Activated CD4-positive, alpha-beta T cell treated with anti-CD3 and anti-CD28 coated beads, Interleukin-2, amount 10 ng/mL, durations not matched to agents 24 days and 14 days (primary cell): ENCODE measurements at regions not wholly inside any gene's neighbourhood (a gene's known extent, or its start where the extent isn't known, plus 50 kb on each side); places are given as distances from the start of the nearest gene placed in this dataset.
A peak's percentile ranks its signal among the peaks of the same experiment; 100 is the strongest.

Experiments
- DNase-seq: peaks from one replicate; pipeline ENCODE4 v3.0.0; 2022
- H3K27ac Mint-ChIP-seq: one replicate; pipeline ENCODE4 v1.8.0; 2022; ENCODE audit warnings: mild to moderate bottlenecking, mixed read lengths
- H3K27me3 Mint-ChIP-seq: one replicate; pipeline ENCODE4 v1.8.0; 2022; ENCODE audit warnings: mixed read lengths
- H3K36me3 Mint-ChIP-seq: one replicate; pipeline ENCODE4 v1.8.0; 2022; ENCODE audit warnings: low read depth, mild to moderate bottlenecking, mixed read lengths
- H3K4me1 Mint-ChIP-seq: one replicate; pipeline ENCODE4 v1.8.0; 2021; ENCODE audit warnings: mixed read lengths
- H3K4me3 Mint-ChIP-seq: one replicate; pipeline ENCODE4 v1.8.0; 2022; ENCODE audit warnings: mild to moderate bottlenecking, moderate library complexity, mixed read lengths
- H3K9me3 Mint-ChIP-seq: one replicate; pipeline ENCODE4 v1.8.0; 2021; ENCODE audit warnings: mixed read lengths
- intact Hi-C: fragments of 100-400 bp; cut with micrococcal nuclease; formaldehyde crosslinking; loops from one replicate; pipeline ENCODE4 v1.15.1; 2023

DNA sequence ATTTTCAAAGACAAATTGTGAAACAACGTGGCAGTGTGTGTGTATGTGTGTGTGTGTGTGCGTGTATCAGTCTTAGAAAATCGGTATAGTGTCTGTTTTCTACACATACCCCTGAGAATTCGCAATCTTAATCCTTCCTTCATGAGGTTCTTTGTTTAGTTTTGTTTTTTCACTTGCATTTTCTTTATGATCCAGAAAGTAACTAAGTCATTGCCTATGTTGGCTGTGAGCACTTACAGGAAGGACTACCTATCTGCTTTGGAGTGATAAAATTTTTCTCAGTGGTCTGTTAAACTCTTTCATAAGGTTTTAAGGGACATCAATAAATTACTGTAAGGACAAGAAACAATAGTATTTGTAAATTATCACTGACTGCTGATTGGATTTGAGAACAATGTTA, 1587.1 kb downstream of the PCDH9 start:
- H3K4me3 Mint-ChIP-seq, result no peak overlapping the region
- DNase-seq, result no peak
- intact Hi-C loops, result no loop called here
- no peaks in the 10 kb centered on the region for H3K27me3 Mint-ChIP-seq
- H3K4me1 Mint-ChIP-seq, result no peaks in the 10 kb centered on the region
- H3K9me3 Mint-ChIP-seq, result no peaks in the 10 kb centered on the region
- no peaks in the 10 kb centered on the region for H3K36me3 Mint-ChIP-seq
- no peak overlapping the region for H3K27ac Mint-ChIP-seq

DNA sequence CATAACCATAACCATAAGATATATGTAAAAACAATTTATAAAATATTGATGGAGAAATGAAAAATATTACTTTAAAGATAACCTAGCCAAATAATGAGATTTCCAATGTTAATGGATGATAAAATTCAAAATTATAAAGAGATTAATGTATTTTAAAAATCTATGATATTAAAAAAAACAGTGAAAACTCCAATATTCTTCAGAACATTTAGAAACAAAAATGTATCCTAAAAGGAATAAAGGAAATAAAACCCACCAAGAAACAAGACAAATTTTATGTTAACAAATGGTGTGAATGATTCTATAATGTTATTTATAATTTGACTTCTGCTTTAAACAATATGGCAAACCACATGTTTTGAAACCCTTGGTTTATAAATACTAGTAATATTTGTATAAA, 1587.8 kb downstream of the PCDH9 start:
- Mint-ChIP-seq H3K4me3 (no peak overlapping the region), H3K27ac (no peak overlapping the region), H3K27me3 (no peaks in the 10 kb centered on the region), H3K36me3 (no peaks in the 10 kb centered on the region), H3K9me3 (no peaks in the 10 kb centered on the region), H3K4me1 (no peaks in the 10 kb centered on the region)
- DNase-seq, result no peak
- intact Hi-C loops, result no loop called here

DNA sequence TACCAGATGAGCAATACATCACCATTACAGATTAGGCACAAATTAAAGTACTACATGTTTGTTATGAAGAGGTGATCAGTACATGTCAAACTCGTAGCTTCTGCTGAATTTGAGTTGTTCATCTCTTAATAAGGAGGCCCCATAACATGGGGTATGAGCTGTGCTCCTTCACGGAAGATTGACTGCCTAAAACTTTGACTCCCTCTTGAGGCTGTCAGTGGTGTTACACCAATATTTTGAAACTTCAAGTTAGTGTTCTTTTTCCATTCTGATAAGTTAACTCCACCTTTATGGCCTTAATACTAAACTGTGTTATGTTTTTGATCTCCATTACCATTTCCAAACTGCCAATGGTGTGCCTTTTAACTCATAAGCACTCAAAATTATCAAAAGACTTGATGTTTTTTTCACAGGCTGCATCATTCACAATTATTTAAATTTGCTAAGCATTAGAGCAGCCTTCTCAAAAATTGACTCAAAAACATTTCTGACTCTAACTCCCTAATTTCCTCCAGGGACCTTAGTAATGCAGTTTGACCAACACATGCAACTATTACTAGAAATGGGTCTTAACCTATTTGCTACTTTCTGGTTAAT, 1591.5 kb downstream of the PCDH9 start:
- Mint-ChIP-seq H3K36me3 (no peaks in the 10 kb centered on the region), H3K27me3 (no peaks in the 10 kb centered on the region), H3K27ac (no peak overlapping the region), H3K4me1 (no peaks in the 10 kb centered on the region), H3K9me3 (no peaks in the 10 kb centered on the region), H3K4me3 (no peak overlapping the region)
- intact Hi-C loops, result no loop called here
- peak; percentile 53 for DNase-seq

DNA sequence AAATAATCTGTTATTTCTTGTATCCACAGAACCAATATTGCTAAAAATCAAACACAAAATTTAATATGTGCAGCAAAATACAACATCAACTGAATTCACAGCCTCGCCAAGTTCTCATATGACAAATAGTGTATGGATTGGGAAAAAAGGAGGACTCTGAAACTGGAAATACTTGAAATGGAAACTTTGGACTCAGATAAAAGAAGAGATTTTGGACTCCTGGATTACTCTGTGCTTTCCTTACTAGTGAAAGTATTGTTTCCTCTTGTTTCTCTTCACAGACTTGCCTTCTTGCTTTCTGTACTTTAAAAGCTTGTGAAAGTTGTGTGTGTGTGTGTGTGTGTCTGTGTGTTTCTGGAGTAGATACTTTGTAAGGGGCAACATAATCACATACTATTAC, 1596.3 kb downstream of the PCDH9 start:
- no peak for DNase-seq
- H3K27ac Mint-ChIP-seq, result no peak overlapping the region
- intact Hi-C loops, result no loop called here
- H3K4me3 Mint-ChIP-seq, result no peak overlapping the region
- H3K27me3 Mint-ChIP-seq, result no peaks in the 10 kb centered on the region
- no peaks in the 10 kb centered on the region for H3K36me3 Mint-ChIP-seq
- no peaks in the 10 kb centered on the region for H3K9me3 Mint-ChIP-seq
- no peaks in the 10 kb centered on the region for H3K4me1 Mint-ChIP-seq

DNA sequence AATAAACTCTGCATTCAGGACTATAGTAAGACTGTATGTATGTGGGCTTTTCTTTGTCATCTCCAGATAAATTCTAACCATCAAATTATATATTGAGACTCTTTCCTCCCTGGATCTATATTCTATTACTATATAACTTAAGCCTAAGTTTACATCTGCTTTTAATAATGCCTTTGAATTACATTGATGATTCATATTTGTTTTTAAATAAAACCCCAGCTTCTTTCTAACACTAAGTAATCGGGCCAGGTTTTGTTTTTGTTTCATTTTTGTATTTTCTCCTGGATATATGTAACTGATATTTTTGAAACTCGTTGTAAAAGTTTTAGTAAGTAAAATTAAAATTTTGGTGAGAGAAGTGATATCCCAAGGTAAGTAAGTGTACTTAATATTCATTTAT, 1599.1 kb downstream of the PCDH9 start:
- H3K36me3 Mint-ChIP-seq, result no peaks in the 10 kb centered on the region
- no peak overlapping the region for H3K27ac Mint-ChIP-seq
- H3K4me3 Mint-ChIP-seq, result no peak overlapping the region
- H3K27me3 Mint-ChIP-seq, result no peaks in the 10 kb centered on the region
- DNase-seq, result no peak
- H3K9me3 Mint-ChIP-seq, result no peaks in the 10 kb centered on the region
- no peaks in the 10 kb centered on the region for H3K4me1 Mint-ChIP-seq
- intact Hi-C loops, result no loop called here

DNA sequence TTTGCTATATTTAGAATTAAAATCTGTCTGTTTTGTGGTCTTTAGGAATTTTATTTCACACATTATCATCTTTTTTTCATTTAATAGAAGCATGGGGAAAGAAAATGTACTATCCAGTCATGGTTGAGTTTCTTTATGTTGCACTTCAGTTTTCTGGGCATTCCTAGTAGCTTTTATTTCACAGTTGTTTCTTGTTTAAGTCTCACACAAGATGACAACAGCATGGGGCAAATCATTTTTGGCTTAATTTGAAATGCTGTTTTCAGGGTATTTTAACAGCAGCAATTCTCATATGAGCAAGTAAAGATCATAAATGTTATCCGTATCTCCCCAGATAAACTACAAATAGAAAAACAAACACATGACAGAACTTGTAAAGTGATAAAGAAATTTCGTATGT, 1600.2 kb downstream of the PCDH9 start:
- Mint-ChIP-seq H3K36me3 (no peaks in the 10 kb centered on the region), H3K4me1 (no peaks in the 10 kb centered on the region), H3K27ac (no peak overlapping the region), H3K27me3 (no peaks in the 10 kb centered on the region), H3K9me3 (no peaks in the 10 kb centered on the region), H3K4me3 (no peak overlapping the region)
- intact Hi-C loops, result no loop called here
- DNase-seq, result no peak

DNA sequence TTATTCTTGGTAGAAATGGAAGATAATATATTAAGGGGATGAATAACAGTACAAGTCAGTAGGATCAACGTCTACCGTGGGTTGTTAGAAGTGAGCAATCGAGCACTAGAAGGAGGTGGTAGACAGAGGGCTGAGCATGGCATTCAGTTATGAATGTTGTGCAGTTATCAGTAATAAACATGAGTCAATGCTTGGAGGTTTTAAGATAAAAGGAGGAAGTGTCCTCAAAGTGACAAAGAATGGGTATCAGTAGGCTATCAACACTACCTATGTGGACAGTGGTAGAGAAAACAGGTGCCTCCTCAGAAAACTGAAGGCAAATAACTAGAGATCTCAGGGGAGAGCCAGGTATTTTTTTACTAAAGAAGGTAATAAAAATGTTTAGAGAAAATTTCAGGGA, 1607.0 kb downstream of the PCDH9 start:
- intact Hi-C loops, result no loop called here
- Mint-ChIP-seq H3K27me3 (no peaks in the 10 kb centered on the region), H3K9me3 (no peaks in the 10 kb centered on the region), H3K36me3 (no peaks in the 10 kb centered on the region), H3K4me1 (no peaks in the 10 kb centered on the region), H3K4me3 (no peak overlapping the region), H3K27ac (no peak overlapping the region)
- DNase-seq, result no peak

DNA sequence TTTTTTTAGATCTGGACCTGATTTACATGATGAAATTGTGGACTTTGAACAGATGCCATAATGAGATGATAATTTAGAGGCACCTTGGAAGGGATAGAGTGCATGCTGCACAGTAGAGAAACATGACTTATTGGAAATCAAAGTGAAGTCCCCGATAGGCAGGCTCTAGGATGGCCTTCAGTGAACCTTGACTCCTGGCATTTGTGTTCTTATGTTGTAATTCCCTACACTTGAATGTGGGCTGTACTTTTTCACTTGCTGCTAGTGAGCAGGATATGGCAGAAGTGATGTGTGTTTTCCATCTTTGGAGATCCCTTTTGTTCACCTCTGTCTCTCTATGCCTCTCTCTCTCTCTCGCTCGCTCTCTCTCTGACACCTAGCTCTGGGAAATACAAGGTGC, 1614.6 kb downstream of the PCDH9 start:
- H3K27me3 Mint-ChIP-seq, result no peaks in the 10 kb centered on the region
- no peaks in the 10 kb centered on the region for H3K4me1 Mint-ChIP-seq
- DNase-seq, result no peak
- H3K4me3 Mint-ChIP-seq, result no peak overlapping the region
- no peaks in the 10 kb centered on the region for H3K36me3 Mint-ChIP-seq
- intact Hi-C loops, result no loop called here
- H3K9me3 Mint-ChIP-seq, result no peaks in the 10 kb centered on the region
- no peak overlapping the region for H3K27ac Mint-ChIP-seq

DNA sequence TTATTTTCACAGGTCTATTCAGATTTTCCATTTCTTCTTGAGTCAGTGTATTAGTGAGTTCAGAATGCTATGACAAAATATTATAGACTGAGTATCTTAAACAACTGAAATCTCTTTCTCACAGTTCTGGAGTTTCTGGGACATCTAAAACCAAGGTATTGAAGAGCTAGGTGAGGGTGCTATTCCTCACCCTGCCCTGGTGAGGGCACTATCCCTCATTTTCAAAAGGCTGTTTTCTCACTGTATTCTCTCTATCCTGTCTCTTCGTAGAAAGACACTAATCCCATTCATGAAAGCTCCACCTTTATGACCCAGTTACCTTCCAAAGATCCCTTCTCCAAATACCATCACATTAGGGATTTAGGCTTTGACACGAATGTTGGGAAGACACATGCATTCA, 1617.1 kb downstream of the PCDH9 start:
- H3K27me3 Mint-ChIP-seq, result no peaks in the 10 kb centered on the region
- DNase-seq, result no peak
- no peak overlapping the region for H3K27ac Mint-ChIP-seq
- H3K36me3 Mint-ChIP-seq, result no peaks in the 10 kb centered on the region
- no peak overlapping the region for H3K4me3 Mint-ChIP-seq
- no peaks in the 10 kb centered on the region for H3K9me3 Mint-ChIP-seq
- intact Hi-C loops, result no loop called here
- no peaks in the 10 kb centered on the region for H3K4me1 Mint-ChIP-seq

DNA sequence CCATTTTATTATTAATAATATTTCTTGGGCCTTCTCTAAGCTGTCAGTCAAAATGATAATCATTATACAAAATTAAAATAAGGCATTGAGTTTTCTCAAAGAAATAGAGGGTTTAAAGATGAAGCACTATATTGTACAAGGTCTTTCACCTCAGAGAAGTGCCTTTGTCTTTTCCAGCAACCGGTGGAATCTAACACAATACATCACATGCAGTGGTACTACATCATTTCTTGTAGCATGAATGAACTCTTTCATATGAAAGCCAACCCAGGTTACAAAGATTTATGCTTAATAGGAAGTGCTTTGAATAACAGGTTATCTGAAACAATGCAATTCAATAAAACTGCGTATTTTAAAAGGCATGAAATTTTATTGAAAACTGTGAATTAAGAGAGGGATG, 1620.8 kb downstream of the PCDH9 start:
- no peak for DNase-seq
- Mint-ChIP-seq H3K4me1 (no peaks in the 10 kb centered on the region), H3K4me3 (no peak overlapping the region), H3K9me3 (peaks cover 4% of the 10 kb centered on the region), H3K27ac (no peak overlapping the region), H3K36me3 (no peaks in the 10 kb centered on the region), H3K27me3 (no peaks in the 10 kb centered on the region)
- intact Hi-C loops, result no loop called here

DNA sequence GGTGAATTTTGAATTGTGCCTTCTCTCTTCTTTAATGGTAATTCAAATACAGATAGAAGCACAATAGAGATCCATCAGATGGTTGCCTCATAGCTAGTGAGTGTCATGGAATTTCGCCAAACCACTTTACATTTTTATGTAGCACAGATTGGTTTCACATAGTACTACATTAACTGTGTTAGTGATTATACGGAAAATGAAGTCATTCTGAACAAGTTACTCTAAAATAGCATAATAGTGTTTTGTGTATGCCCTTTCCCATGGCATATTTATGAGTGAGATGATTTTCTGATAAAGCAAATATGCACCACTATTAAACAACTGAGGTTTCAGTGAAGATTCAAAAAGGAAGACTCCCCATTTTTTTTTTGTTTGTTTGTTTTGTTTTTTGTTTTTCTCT, 1623.5 kb downstream of the PCDH9 start:
- Mint-ChIP-seq H3K36me3 (no peaks in the 10 kb centered on the region), H3K4me3 (no peak overlapping the region), H3K9me3 (peaks cover 4% of the 10 kb centered on the region), H3K4me1 (no peaks in the 10 kb centered on the region), H3K27me3 (no peaks in the 10 kb centered on the region), H3K27ac (no peak overlapping the region)
- no peak for DNase-seq
- intact Hi-C loops, result no loop called here

DNA sequence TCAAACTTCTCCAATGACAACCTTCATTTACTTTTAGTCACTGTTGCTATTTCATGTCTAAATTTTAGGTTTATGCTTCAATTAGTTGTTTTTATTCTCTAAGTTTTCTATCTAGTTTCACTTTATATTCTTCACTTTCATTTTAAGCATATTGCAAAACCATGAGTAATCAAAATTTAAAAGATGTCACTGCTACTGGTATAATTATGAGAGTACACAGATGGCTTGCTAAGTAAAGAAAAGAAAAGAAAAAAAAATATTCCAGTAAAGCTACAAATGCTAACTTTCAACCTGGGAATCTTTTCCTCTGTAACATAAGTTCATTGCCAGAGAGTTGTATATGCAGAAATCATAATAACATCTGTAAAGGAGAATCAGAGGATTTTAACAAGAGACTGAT, 1624.7 kb downstream of the PCDH9 start:
- no peak for DNase-seq
- no peaks in the 10 kb centered on the region for H3K27me3 Mint-ChIP-seq
- H3K4me1 Mint-ChIP-seq, result no peaks in the 10 kb centered on the region
- no peak overlapping the region for H3K4me3 Mint-ChIP-seq
- intact Hi-C loops, result no loop called here
- no peak overlapping the region for H3K27ac Mint-ChIP-seq
- H3K36me3 Mint-ChIP-seq, result no peaks in the 10 kb centered on the region
- H3K9me3 Mint-ChIP-seq, result peaks cover 4% of the 10 kb centered on the region

DNA sequence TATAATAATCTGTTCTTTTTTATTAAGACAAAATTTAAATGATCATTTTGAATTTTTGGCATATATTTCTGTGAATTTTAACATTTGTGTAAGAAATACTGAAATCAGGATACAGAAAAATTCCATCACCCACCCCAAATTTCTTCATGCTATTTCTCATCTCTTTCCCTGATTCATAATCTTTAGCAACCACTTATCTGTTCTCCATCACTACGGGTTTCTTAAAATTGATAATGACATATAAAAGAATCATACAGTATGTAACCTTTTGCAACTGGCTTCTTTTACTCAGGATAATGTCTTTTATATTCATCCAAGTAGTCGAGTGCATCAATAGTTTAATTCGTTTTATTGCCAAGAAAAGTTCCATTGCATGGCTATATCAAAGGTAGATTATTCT, 1627.0 kb downstream of the PCDH9 start:
- DNase-seq, result no peak
- H3K9me3 Mint-ChIP-seq, result peaks cover 4% of the 10 kb centered on the region
- H3K27ac Mint-ChIP-seq, result no peak overlapping the region
- intact Hi-C loops, result no loop called here
- no peaks in the 10 kb centered on the region for H3K36me3 Mint-ChIP-seq
- no peaks in the 10 kb centered on the region for H3K4me1 Mint-ChIP-seq
- no peak overlapping the region for H3K4me3 Mint-ChIP-seq
- H3K27me3 Mint-ChIP-seq, result no peaks in the 10 kb centered on the region

DNA sequence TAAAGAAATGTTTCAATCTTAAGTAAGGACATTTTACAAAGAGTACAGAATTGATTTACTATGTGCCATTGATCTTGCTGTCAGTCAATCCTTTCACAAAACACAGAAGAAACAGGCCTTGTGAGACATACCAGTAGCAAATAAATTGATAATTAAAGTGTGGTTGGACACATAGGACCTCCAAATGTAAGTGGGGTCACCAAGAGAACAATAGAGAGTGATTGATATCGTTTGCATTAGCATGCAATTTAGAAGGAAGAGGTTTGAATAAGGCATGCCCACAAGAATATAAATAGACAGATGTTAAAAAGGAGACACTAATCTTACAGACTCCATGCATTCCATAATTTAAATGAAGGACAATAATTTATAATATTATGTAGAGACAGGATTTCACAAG, 1628.3 kb downstream of the PCDH9 start:
- no peak overlapping the region for H3K4me3 Mint-ChIP-seq
- no peaks in the 10 kb centered on the region for H3K4me1 Mint-ChIP-seq
- no peaks in the 10 kb centered on the region for H3K36me3 Mint-ChIP-seq
- H3K9me3 Mint-ChIP-seq, result no peaks in the 10 kb centered on the region
- no peak overlapping the region for H3K27ac Mint-ChIP-seq
- no peaks in the 10 kb centered on the region for H3K27me3 Mint-ChIP-seq
- intact Hi-C loops, result no loop called here
- no peak for DNase-seq

DNA sequence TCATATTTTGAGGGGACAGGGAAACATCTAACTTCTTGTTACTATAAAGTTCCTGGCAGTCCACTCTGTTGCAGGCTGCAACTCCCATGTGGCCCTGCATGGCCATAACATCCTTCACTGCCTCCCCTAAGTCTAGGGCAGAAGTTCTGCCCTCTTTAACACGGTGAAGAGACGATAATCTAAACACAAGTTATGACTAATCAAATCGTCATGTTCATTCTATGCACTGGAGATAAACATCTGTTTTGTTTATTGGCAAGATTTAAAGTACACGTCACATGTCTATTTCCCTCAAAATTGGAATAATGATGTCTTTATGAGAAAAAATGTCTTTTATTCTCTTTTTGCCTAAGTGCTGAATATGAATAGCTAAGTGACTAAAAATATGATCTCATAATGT, 1629.4 kb downstream of the PCDH9 start:
- H3K4me1 Mint-ChIP-seq, result no peaks in the 10 kb centered on the region
- no peak for DNase-seq
- H3K27me3 Mint-ChIP-seq, result no peaks in the 10 kb centered on the region
- no peak overlapping the region for H3K27ac Mint-ChIP-seq
- no peaks in the 10 kb centered on the region for H3K9me3 Mint-ChIP-seq
- H3K36me3 Mint-ChIP-seq, result no peaks in the 10 kb centered on the region
- intact Hi-C loops, result no loop called here
- H3K4me3 Mint-ChIP-seq, result no peak overlapping the region
